ENCODE measurements at regions not wholly inside any gene's neighbourhood (a gene's known extent, or its start where the extent isn't known, plus 50 kb on each side); places are given as distances from the start of the nearest gene placed in this dataset.
A peak's percentile ranks its signal among the peaks of the same experiment; 100 is the strongest.

DNA sequence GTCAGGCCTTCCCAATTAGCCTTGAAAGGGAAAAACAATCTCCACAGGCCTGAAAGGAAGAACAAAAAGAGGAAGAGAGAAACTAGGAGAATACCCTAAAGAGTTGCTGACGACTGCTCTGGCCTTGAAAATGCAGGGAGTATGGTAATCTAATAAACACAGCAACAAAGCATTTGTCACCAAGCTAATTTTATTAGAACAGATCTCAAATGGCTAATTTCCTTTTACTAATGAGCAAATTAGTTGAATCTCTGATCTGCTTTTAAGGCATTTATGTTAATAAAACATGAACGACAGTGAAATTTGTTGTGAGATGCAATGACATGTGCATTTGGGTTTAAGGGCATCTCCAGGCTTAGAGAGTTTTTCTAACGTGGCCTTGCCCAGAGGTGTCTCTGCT, 212.2 kb downstream of the BUD13 start:
- no peaks in the 10 kb centered on the region for H3K9me3 ChIP-seq (replicated peaks)
- H3K4me1 ChIP-seq (replicated peaks), result peaks cover 11% of the 10 kb centered on the region; the same call in 1 of the 2 replicates
- no peaks in the 10 kb centered on the region for H3K27me3 ChIP-seq (replicated peaks)
- H3K36me3 ChIP-seq, result no peaks in the 10 kb centered on the region
- H3K4me3 ChIP-seq, result no peak overlapping the region
- H3K27ac ChIP-seq, result no peak overlapping the region
- no peak for DNase-seq (ENCODE audit: low read depth in 1 of 2, low spot score in 2 of 2)

GRCh38 chr11:116558504-116559211, 214.1 kb downstream of the BUD13 start:
- peak in 1 of 2 experiments; percentile 37 for DNase-seq (ENCODE audit: low read depth in 1 of 2, low spot score in 2 of 2)
- peak overlapping the region; percentile 49 for H3K27ac ChIP-seq

DNA sequence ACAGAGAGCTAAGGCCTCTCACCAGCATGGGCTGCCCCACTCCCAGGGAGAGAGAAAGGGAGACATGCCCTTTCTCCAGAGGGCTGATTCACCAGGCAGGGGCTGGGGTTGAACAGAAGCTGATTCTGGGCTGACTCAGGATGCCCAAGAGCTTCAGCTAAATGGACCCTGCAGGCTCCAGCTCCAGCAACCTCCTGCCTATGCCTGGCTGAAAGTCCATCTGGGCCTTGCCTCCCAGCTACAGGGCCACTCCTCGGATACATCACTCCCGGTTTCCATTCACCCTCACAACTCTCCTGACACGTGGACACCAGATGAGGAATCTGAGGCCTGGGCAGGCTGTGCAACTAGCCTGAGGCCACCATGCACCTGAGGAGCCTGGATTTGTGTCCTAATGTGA, 215.5 kb downstream of the BUD13 start:
- Histone ChIP-seq H3K27me3 (replicated peaks) (no peaks in the 10 kb centered on the region), H3K36me3 (no peaks in the 10 kb centered on the region), H3K27ac (no peak overlapping the region), H3K9me3 (replicated peaks) (no peaks in the 10 kb centered on the region), H3K4me1 (replicated peaks) (peaks cover 11% of the 10 kb centered on the region; the same call in 1 of the 2 replicates), H3K4me3 (no peak overlapping the region)
- DNase-seq (ENCODE audit: low read depth in 1 of 2, low spot score in 2 of 2), result no peak

More at GRCh38 chr11:116558504-116559211, 214.1 kb downstream of the BUD13 start:
- Histone ChIP-seq H3K4me1 (replicated peaks) (peaks cover 11% of the 10 kb centered on the region; the same call in 1 of the 2 replicates), H3K4me3 (no peak overlapping the region), H3K36me3 (no peaks in the 10 kb centered on the region), H3K27me3 (replicated peaks) (no peaks in the 10 kb centered on the region), H3K9me3 (replicated peaks) (no peaks in the 10 kb centered on the region)

- Histone ChIP-seq H3K4me1 (replicated peaks) (peaks cover 11% of the 10 kb centered on the region; the same call in 1 of the 2 replicates), H3K4me3 (no peak overlapping the region), H3K27me3 (replicated peaks) (no peaks in the 10 kb centered on the region), H3K27ac (no peak overlapping the region), H3K9me3 (replicated peaks) (no peaks in the 10 kb centered on the region), H3K36me3 (no peaks in the 10 kb centered on the region)
- no peak for DNase-seq (ENCODE audit: low read depth in 1 of 2, low spot score in 2 of 2)
Observed at GRCh38 chr11:116556483-116556882, 216.3 kb downstream of the BUD13 start.

DNA sequence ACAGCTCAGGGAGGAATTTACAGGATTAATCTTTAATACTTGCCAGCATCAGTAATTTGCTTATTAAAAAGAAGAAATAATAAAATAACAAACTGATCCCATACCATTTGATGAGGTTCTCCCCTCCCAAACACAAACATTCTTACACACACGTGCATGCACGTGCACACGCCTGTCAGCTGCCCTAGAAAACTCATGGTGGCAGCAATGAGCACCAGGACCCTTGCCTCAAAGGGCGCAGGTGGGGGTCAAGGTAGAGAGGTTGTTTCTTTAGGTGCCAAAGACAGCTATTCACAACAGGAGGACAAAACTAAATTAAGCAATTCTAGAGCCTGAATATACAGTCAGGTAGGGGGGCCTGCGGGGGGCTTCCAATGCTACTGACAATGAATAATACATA, 219.3 kb downstream of the BUD13 start:
- DNase-seq (ENCODE audit: low read depth in 1 of 2, low spot score in 2 of 2), result no peak
- Histone ChIP-seq H3K36me3 (no peaks in the 10 kb centered on the region), H3K27me3 (replicated peaks) (no peaks in the 10 kb centered on the region), H3K4me3 (no peak overlapping the region), H3K27ac (no peak overlapping the region), H3K9me3 (replicated peaks) (no peaks in the 10 kb centered on the region), H3K4me1 (replicated peaks) (peaks cover 5% of the 10 kb centered on the region; the same call in 1 of the 2 replicates)

- Histone ChIP-seq H3K9me3 (replicated peaks) (no peaks in the 10 kb centered on the region), H3K4me3 (no peak overlapping the region), H3K4me1 (replicated peaks) (no peaks in the 10 kb centered on the region), H3K27me3 (replicated peaks) (no peaks in the 10 kb centered on the region), H3K27ac (no peak overlapping the region), H3K36me3 (no peaks in the 10 kb centered on the region)
- DNase-seq (ENCODE audit: low read depth in 1 of 2, low spot score in 2 of 2), result no peak
Observed at GRCh38 chr11:116551576-116551975, 221.2 kb downstream of the BUD13 start.

DNA sequence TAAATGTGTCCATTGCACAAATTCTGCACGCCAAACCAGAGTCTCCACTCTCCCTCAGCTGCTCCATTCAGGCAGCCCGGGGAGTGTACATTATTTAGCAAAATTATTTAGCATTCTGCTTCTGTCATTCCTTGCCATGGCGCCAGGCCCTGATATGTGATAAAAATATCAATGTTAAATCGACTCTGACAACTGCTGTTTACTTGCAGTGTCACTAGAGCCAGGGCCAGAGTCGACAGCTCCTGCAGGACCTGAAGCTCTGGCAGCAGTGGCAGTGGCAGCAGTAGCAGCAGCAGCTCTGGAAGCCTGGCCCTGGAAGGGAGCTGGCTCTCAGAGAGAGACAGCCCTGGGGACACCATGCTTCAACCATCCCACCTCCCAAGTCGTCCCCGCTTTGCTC, 224.5 kb downstream of the BUD13 start:
- H3K4me1 ChIP-seq (replicated peaks), result no peaks in the 10 kb centered on the region
- H3K27ac ChIP-seq, result no peak overlapping the region
- H3K4me3 ChIP-seq, result no peak overlapping the region
- no peaks in the 10 kb centered on the region for H3K9me3 ChIP-seq (replicated peaks)
- no peaks in the 10 kb centered on the region for H3K27me3 ChIP-seq (replicated peaks)
- no peaks in the 10 kb centered on the region for H3K36me3 ChIP-seq
- DNase-seq (ENCODE audit: low read depth in 1 of 2, low spot score in 2 of 2), result no peak

GRCh38 chr11:116547571-116547970, 225.2 kb downstream of the BUD13 start:
- Histone ChIP-seq H3K36me3 (no peaks in the 10 kb centered on the region), H3K4me1 (replicated peaks) (no peaks in the 10 kb centered on the region), H3K9me3 (replicated peaks) (no peaks in the 10 kb centered on the region), H3K27ac (no peak overlapping the region), H3K4me3 (no peak overlapping the region), H3K27me3 (replicated peaks) (no peaks in the 10 kb centered on the region)
- DNase-seq (ENCODE audit: low read depth in 1 of 2, low spot score in 2 of 2), result no peak

DNA sequence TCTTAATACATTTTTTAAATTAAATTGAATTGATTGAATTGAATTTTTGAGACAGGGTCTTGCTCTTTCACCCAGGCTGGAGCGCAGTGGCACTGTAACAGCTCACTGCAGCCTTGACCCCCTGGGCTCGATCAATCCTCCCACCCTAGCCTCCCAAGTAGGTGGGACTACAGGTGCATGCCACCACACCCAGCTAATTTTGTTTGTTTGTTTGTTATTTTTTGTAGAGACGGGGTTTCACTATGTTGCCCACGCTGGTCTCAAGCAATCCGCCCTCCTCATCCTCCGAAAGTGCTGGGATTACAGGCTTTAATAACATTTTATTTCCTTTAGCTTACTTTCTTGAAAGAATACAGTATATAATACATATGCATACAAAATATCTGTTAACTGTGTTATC, 226.9 kb downstream of the BUD13 start:
- H3K27ac ChIP-seq, result no peak overlapping the region
- H3K36me3 ChIP-seq, result no peaks in the 10 kb centered on the region
- H3K27me3 ChIP-seq (replicated peaks), result no peaks in the 10 kb centered on the region
- H3K4me3 ChIP-seq, result no peak overlapping the region
- no peaks in the 10 kb centered on the region for H3K9me3 ChIP-seq (replicated peaks)
- H3K4me1 ChIP-seq (replicated peaks), result no peaks in the 10 kb centered on the region
- DNase-seq (ENCODE audit: low read depth in 1 of 2, low spot score in 2 of 2), result no peak

GRCh38 chr11:116544721-116545120, 228.1 kb downstream of the BUD13 start:
- no peaks in the 10 kb centered on the region for H3K9me3 ChIP-seq (replicated peaks)
- H3K27me3 ChIP-seq (replicated peaks), result no peaks in the 10 kb centered on the region
- DNase-seq (ENCODE audit: low read depth in 1 of 2, low spot score in 2 of 2), result no peak
- H3K27ac ChIP-seq, result no peak overlapping the region
- no peaks in the 10 kb centered on the region for H3K4me1 ChIP-seq (replicated peaks)
- no peak overlapping the region for H3K4me3 ChIP-seq
- H3K36me3 ChIP-seq, result no peaks in the 10 kb centered on the region

- no peak overlapping the region for H3K27ac ChIP-seq
- no peaks in the 10 kb centered on the region for H3K4me1 ChIP-seq (replicated peaks)
- no peak overlapping the region for H3K4me3 ChIP-seq
- DNase-seq (ENCODE audit: low read depth in 1 of 2, low spot score in 2 of 2), result no peak
- H3K36me3 ChIP-seq, result no peaks in the 10 kb centered on the region
- no peaks in the 10 kb centered on the region for H3K27me3 ChIP-seq (replicated peaks)
- no peaks in the 10 kb centered on the region for H3K9me3 ChIP-seq (replicated peaks)
Observed at GRCh38 chr11:116543911-116544475, 228.8 kb downstream of the BUD13 start.

DNA sequence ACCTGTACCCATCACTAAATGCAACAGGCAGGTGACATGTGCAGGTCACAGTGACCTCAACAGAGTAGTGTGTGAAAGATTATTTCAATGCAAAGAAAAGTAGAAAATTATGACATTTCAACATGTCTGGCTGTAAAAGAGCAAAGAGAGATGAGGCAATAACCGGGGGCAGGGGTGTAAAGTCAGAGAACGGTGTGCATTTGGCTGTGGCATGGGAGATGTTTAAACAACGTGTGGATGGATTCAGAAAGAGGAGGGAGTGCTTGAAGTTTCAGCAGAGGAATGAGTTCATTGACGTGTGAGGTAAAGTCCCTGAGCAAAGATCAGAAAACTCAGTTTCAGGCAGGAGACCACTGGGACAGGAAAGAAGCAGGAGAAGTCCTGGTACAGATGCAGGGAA, 229.7 kb downstream of the BUD13 start:
- H3K4me3 ChIP-seq, result no peak overlapping the region
- no peaks in the 10 kb centered on the region for H3K4me1 ChIP-seq (replicated peaks)
- no peak for DNase-seq (ENCODE audit: low read depth in 1 of 2, low spot score in 2 of 2)
- H3K9me3 ChIP-seq (replicated peaks), result no peaks in the 10 kb centered on the region
- H3K27me3 ChIP-seq (replicated peaks), result no peaks in the 10 kb centered on the region
- no peaks in the 10 kb centered on the region for H3K36me3 ChIP-seq
- no peak overlapping the region for H3K27ac ChIP-seq

DNA sequence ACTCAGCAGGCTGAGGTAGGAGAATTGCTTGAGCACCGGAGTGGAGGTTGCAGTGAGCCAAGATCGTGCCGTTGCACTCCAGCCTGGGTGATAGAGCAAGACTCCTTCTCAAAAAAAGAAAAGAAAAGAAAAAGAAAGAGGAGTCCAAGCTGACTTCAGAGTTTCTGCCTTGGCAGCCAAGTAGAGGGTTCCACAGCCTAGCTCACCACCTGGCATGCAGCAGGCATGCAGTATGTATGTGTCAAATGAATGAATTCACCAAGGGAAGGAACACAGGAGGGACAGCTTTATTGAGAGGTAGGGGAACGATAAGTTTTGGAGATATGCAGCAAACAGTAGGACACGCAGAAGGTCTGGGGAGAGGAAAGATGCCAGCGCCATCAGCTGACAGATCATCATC, 230.4 kb downstream of the BUD13 start:
- no peaks in the 10 kb centered on the region for H3K4me1 ChIP-seq (replicated peaks)
- no peak overlapping the region for H3K4me3 ChIP-seq
- H3K27ac ChIP-seq, result no peak overlapping the region
- no peaks in the 10 kb centered on the region for H3K27me3 ChIP-seq (replicated peaks)
- no peaks in the 10 kb centered on the region for H3K36me3 ChIP-seq
- DNase-seq (ENCODE audit: low read depth in 1 of 2, low spot score in 2 of 2), result no peak
- no peaks in the 10 kb centered on the region for H3K9me3 ChIP-seq (replicated peaks)

DNA sequence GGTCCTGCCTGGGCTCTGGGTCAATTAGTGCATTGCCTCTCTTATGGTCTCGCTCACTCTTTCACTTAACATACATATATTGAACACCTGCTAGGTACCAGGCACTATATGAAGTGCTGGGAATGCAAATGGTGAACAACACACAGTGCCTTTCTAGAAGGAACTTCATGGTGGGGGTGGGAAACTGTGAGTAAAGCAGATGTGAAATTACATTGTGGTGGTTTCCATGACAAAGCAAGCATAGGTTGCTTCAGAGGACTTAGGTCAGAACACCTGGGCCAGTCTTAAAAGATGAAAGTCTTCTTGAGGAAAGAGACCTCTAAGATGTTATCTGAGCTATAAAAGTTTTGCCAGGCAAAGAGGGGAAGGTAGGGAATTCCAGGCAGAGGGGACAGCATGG, 231.3 kb downstream of the BUD13 start:
- Histone ChIP-seq H3K4me1 (replicated peaks) (no peaks in the 10 kb centered on the region), H3K27ac (no peak overlapping the region), H3K4me3 (no peak overlapping the region), H3K9me3 (replicated peaks) (no peaks in the 10 kb centered on the region), H3K27me3 (replicated peaks) (no peaks in the 10 kb centered on the region), H3K36me3 (no peaks in the 10 kb centered on the region)
- no peak for DNase-seq (ENCODE audit: low read depth in 1 of 2, low spot score in 2 of 2)

Data from SJSA1 (cell line).